ENCODE measurements at regions not wholly inside any gene's neighbourhood (a gene's known extent, or its start where the extent isn't known, plus 50 kb on each side); places are given as distances from the start of the nearest gene placed in this dataset.
A peak's percentile ranks its signal among the peaks of the same experiment; 100 is the strongest.

DNA sequence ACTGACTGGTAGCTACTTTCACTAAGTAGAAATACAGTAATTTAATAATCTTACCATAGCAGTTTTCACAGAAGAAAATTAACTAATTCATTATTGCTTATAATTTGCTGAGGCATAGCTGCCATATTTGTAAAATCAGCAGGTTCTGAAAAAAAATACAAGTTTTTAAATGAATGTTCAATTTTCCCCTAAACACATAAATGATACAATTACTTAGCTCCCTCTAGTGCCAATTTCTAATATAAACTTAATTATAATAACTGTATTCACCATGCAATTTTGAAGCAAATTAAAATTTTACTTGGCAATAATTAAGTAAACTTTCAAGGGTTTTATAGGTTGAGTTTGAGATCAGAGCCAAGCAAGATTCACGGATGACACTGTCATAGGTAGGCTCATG is 1321.6 kb upstream of the ACVR2A start:
- no peaks in the 10 kb centered on the region for H3K4me1 ChIP-seq (ENCODE audit: control insufficient read depth, insufficient read depth, low read length, unreplicated experiment)
- H3K36me3 ChIP-seq (ENCODE audit: insufficient read depth, low read length) = no peaks in the 10 kb centered on the region
- H3K27me3 ChIP-seq (ENCODE audit: insufficient read depth, low read length) = no peaks in the 10 kb centered on the region
- no peaks in the 10 kb centered on the region for H3K79me2 ChIP-seq (ENCODE audit: control insufficient read depth, insufficient read depth, low read length, unreplicated experiment)
- H3K4me3 ChIP-seq (ENCODE audit: low read depth, low read length) = no peak overlapping the region
- H2AFZ ChIP-seq (ENCODE audit: low read length, unreplicated experiment) = no peak overlapping the region
- H3K27ac ChIP-seq (ENCODE audit: low read depth, low read length) = no peak overlapping the region

DNA sequence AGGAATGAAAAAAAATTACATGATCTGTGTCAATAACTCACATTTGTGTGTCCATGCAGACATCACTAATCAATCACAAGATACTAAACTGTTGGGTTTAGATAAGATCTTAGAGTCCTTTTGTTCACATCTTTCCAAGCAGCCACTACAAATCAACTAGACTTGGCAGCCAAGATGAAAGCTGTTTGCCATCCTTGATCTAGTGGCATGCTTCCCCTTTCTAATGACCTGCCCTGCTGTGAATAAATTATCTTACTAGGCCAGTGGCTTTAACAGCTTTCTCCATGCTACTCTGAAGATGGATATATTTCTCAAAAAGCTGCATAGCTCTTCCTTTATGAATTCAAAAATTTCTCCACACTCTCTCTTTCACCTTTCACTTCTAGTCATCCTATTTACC is 1338.0 kb upstream of the ACVR2A start:
- no peaks in the 10 kb centered on the region for H3K27me3 ChIP-seq (ENCODE audit: insufficient read depth, low read length)
- no peaks in the 10 kb centered on the region for H3K79me2 ChIP-seq (ENCODE audit: control insufficient read depth, insufficient read depth, low read length, unreplicated experiment)
- H3K4me1 ChIP-seq (ENCODE audit: control insufficient read depth, insufficient read depth, low read length, unreplicated experiment) = no peaks in the 10 kb centered on the region
- no peaks in the 10 kb centered on the region for H3K36me3 ChIP-seq (ENCODE audit: insufficient read depth, low read length)
- H3K27ac ChIP-seq (ENCODE audit: low read depth, low read length) = no peak overlapping the region
- H2AFZ ChIP-seq (ENCODE audit: low read length, unreplicated experiment) = no peak overlapping the region
- no peak overlapping the region for H3K4me3 ChIP-seq (ENCODE audit: low read depth, low read length)

DNA sequence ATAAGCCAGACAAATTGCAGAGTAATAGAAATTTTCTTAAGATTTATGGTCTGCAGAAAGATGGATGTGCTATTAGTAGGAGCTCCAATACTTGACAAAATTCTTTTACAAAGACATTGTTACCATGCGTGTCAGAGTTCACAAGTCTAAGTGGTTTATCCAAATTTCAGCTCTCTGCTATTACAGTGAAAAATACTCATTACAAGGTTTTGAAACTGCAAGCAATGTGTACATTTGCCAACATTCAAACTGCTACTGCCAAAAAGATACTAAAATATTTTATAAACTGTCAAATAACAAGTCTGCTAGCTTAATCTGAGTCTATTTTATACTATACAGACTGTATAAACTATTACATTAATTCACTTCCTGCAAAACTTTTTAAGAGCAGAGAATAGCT is 1341.5 kb upstream of the ACVR2A start:
- Histone ChIP-seq H3K27me3 (ENCODE audit: insufficient read depth, low read length) (no peaks in the 10 kb centered on the region), H2AFZ (ENCODE audit: low read length, unreplicated experiment) (no peak overlapping the region), H3K79me2 (ENCODE audit: control insufficient read depth, insufficient read depth, low read length, unreplicated experiment) (no peaks in the 10 kb centered on the region), H3K27ac (ENCODE audit: low read depth, low read length) (no peak overlapping the region), H3K4me3 (ENCODE audit: low read depth, low read length) (no peak overlapping the region), H3K36me3 (ENCODE audit: insufficient read depth, low read length) (no peaks in the 10 kb centered on the region), H3K4me1 (ENCODE audit: control insufficient read depth, insufficient read depth, low read length, unreplicated experiment) (no peaks in the 10 kb centered on the region)

DNA sequence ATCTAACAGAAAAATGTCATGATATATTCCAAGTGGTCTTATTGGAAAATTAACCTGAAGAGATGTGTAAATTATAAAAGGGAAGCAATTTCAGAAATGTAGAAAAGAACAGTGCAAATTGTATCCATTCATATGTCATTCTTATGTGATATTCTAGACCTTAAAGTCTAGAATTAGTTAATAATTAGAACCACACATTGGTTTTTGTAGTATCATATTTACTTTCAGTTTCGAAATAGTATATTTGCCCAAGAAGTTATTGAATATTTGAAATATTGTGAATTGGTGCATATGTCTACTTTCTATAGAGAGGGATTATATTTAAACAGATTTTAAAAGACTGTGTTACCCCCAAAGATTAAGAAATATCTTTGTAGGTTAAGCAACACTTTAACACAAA is 1348.6 kb upstream of the ACVR2A start:
- Histone ChIP-seq H3K4me1 (ENCODE audit: control insufficient read depth, insufficient read depth, low read length, unreplicated experiment) (no peaks in the 10 kb centered on the region), H3K79me2 (ENCODE audit: control insufficient read depth, insufficient read depth, low read length, unreplicated experiment) (no peaks in the 10 kb centered on the region), H3K36me3 (ENCODE audit: insufficient read depth, low read length) (no peaks in the 10 kb centered on the region), H3K27me3 (ENCODE audit: insufficient read depth, low read length) (no peaks in the 10 kb centered on the region), H3K27ac (ENCODE audit: low read depth, low read length) (no peak overlapping the region), H3K4me3 (ENCODE audit: low read depth, low read length) (peak overlapping the region; percentile 23; the same call in 1 of the 2 replicates), H2AFZ (ENCODE audit: low read length, unreplicated experiment) (peak overlapping the region; percentile 64)

DNA sequence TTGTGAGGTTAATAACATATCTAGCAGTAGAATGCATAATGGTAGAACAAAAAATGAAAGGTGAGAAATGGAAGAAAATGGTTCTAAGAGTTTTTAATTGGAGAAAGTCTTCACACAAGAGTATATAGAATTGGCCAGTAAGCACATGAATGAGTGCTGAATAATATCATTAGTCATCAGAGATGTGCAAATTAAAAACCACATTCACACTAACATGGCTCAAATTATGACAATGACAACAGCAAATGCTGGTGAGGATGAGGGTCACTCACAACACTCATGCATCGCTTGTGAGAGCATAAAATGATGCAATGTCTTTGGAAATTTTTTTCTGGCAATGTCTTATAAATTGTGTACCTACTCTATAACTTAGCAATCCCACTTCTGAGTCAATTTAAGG is 1355.4 kb upstream of the ACVR2A start:
- H3K79me2 ChIP-seq (ENCODE audit: control insufficient read depth, insufficient read depth, low read length, unreplicated experiment) = no peaks in the 10 kb centered on the region
- H3K36me3 ChIP-seq (ENCODE audit: insufficient read depth, low read length) = no peaks in the 10 kb centered on the region
- no peak overlapping the region for H2AFZ ChIP-seq (ENCODE audit: low read length, unreplicated experiment)
- H3K27ac ChIP-seq (ENCODE audit: low read depth, low read length) = no peak overlapping the region
- H3K4me3 ChIP-seq (ENCODE audit: low read depth, low read length) = no peak overlapping the region
- H3K4me1 ChIP-seq (ENCODE audit: control insufficient read depth, insufficient read depth, low read length, unreplicated experiment) = no peaks in the 10 kb centered on the region
- no peaks in the 10 kb centered on the region for H3K27me3 ChIP-seq (ENCODE audit: insufficient read depth, low read length)

DNA sequence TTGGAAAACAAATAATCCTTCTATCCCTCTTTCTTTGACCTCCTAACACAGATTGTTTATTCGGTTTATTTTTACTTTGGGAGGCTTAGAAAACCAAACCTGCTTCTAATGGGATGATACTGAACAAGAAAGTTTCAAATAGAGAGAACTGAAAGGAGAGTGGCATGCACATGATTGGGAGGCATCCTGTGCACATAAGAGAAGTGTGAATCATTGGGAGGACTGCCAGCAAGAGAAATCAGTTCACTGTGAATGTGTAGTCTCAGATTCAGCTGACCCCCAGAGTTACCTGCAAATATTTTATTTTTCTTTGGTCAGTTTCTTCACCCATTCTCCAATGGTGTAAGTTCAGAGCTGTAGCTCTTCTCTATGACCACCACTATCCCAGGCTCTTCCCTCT is 1363.2 kb upstream of the ACVR2A start:
- Histone ChIP-seq H3K79me2 (ENCODE audit: control insufficient read depth, insufficient read depth, low read length, unreplicated experiment) (no peaks in the 10 kb centered on the region), H2AFZ (ENCODE audit: low read length, unreplicated experiment) (no peak overlapping the region), H3K36me3 (ENCODE audit: insufficient read depth, low read length) (no peaks in the 10 kb centered on the region), H3K4me1 (ENCODE audit: control insufficient read depth, insufficient read depth, low read length, unreplicated experiment) (peaks cover 4% of the 10 kb centered on the region), H3K27me3 (ENCODE audit: insufficient read depth, low read length) (no peaks in the 10 kb centered on the region), H3K4me3 (ENCODE audit: low read depth, low read length) (no peak overlapping the region), H3K27ac (ENCODE audit: low read depth, low read length) (no peak overlapping the region)

- no peaks in the 10 kb centered on the region for H3K79me2 ChIP-seq (ENCODE audit: control insufficient read depth, insufficient read depth, low read length, unreplicated experiment)
- H3K27me3 ChIP-seq (ENCODE audit: insufficient read depth, low read length) = no peaks in the 10 kb centered on the region
- no peak overlapping the region for H2AFZ ChIP-seq (ENCODE audit: low read length, unreplicated experiment)
- no peak overlapping the region for H3K4me3 ChIP-seq (ENCODE audit: low read depth, low read length)
- no peak overlapping the region for H3K27ac ChIP-seq (ENCODE audit: low read depth, low read length)
- H3K4me1 ChIP-seq (ENCODE audit: control insufficient read depth, insufficient read depth, low read length, unreplicated experiment) = peaks cover 4% of the 10 kb centered on the region
- no peaks in the 10 kb centered on the region for H3K36me3 ChIP-seq (ENCODE audit: insufficient read depth, low read length)
These were observed 1367.4 kb upstream of the ACVR2A start for GRCh38 chr2:146477383-146477782.

DNA sequence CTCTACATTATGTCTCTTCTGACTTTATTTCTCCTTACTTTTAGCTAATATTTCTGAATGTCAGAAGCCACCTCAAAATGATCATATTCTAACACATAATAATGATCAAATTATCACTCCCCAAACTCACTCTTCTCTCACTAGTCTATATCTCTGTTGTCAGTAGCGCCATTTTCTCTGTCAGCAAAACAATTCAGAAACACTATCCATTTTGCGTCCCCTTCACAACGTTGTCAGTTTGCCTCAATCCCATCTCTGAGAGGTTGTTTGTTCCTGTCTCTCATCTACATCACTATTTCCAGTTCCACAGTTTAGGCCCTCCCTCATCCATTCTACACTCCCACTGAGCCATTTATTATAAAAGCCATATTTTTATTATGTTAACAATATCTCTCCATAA is 1376.3 kb upstream of the ACVR2A start:
- Histone ChIP-seq H3K4me3 (ENCODE audit: low read depth, low read length) (no peak overlapping the region), H2AFZ (ENCODE audit: low read length, unreplicated experiment) (no peak overlapping the region), H3K27me3 (ENCODE audit: insufficient read depth, low read length) (no peaks in the 10 kb centered on the region), H3K36me3 (ENCODE audit: insufficient read depth, low read length) (no peaks in the 10 kb centered on the region), H3K79me2 (ENCODE audit: control insufficient read depth, insufficient read depth, low read length, unreplicated experiment) (no peaks in the 10 kb centered on the region), H3K27ac (ENCODE audit: low read depth, low read length) (no peak overlapping the region), H3K4me1 (ENCODE audit: control insufficient read depth, insufficient read depth, low read length, unreplicated experiment) (no peaks in the 10 kb centered on the region)

DNA sequence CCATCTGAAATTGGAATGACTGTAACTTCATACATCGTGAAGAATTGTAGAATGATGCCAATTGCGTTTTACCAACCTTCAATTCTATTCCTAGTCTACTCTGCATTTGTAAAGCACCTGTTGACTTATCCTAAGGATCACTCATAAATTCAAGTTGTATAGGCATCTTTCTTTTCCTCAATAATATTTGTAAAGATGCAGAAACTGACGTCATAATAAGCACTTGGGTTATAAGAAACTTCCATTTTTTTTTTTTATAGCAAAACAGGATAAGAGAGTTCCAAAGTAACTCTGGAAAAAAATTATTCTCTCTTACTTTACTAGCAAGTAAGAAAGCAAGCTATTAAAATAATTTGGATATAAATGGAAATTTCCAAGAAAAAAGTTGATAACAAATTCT is 1377.4 kb upstream of the ACVR2A start:
- Histone ChIP-seq H3K4me1 (ENCODE audit: control insufficient read depth, insufficient read depth, low read length, unreplicated experiment) (no peaks in the 10 kb centered on the region), H3K27ac (ENCODE audit: low read depth, low read length) (no peak overlapping the region), H3K79me2 (ENCODE audit: control insufficient read depth, insufficient read depth, low read length, unreplicated experiment) (no peaks in the 10 kb centered on the region), H3K4me3 (ENCODE audit: low read depth, low read length) (no peak overlapping the region), H3K36me3 (ENCODE audit: insufficient read depth, low read length) (no peaks in the 10 kb centered on the region), H2AFZ (ENCODE audit: low read length, unreplicated experiment) (no peak overlapping the region), H3K27me3 (ENCODE audit: insufficient read depth, low read length) (no peaks in the 10 kb centered on the region)

DNA sequence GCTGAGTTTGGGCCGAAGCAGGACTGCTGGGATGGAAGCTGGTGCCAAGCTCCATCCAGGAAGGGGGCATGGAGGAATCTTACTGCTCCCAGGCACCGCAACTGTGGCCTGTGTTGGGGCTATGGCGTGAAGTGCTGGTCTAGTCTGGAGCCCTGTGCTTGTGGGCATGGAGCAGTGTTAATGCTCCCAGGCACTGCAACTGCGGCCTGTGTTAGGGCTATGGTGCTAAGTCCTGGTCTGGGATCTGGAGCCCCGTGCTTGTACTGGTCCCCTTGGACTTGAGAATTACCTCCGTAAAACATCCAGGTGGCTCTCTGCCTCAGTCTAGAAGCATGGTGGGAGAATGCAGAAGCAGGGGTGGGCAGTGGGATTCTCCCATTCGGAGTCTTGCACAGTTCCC is 1379.4 kb upstream of the ACVR2A start:
- H3K79me2 ChIP-seq (ENCODE audit: control insufficient read depth, insufficient read depth, low read length, unreplicated experiment) = no peaks in the 10 kb centered on the region
- H3K36me3 ChIP-seq (ENCODE audit: insufficient read depth, low read length) = no peaks in the 10 kb centered on the region
- H2AFZ ChIP-seq (ENCODE audit: low read length, unreplicated experiment) = no peak overlapping the region
- H3K4me3 ChIP-seq (ENCODE audit: low read depth, low read length) = no peak overlapping the region
- no peaks in the 10 kb centered on the region for H3K4me1 ChIP-seq (ENCODE audit: control insufficient read depth, insufficient read depth, low read length, unreplicated experiment)
- no peaks in the 10 kb centered on the region for H3K27me3 ChIP-seq (ENCODE audit: insufficient read depth, low read length)
- H3K27ac ChIP-seq (ENCODE audit: low read depth, low read length) = no peak overlapping the region

- Histone ChIP-seq H3K27ac (ENCODE audit: low read depth, low read length) (no peak overlapping the region), H3K4me1 (ENCODE audit: control insufficient read depth, insufficient read depth, low read length, unreplicated experiment) (no peaks in the 10 kb centered on the region), H2AFZ (ENCODE audit: low read length, unreplicated experiment) (no peak overlapping the region), H3K27me3 (ENCODE audit: insufficient read depth, low read length) (no peaks in the 10 kb centered on the region), H3K79me2 (ENCODE audit: control insufficient read depth, insufficient read depth, low read length, unreplicated experiment) (no peaks in the 10 kb centered on the region), H3K36me3 (ENCODE audit: insufficient read depth, low read length) (no peaks in the 10 kb centered on the region), H3K4me3 (ENCODE audit: low read depth, low read length) (no peak overlapping the region)
These were observed 1383.8 kb upstream of the ACVR2A start for GRCh38 chr2:146461068-146461467.

GRCh38 chr2:146458585-146458984 is 1386.2 kb upstream of the ACVR2A start:
- Histone ChIP-seq H3K4me1 (ENCODE audit: control insufficient read depth, insufficient read depth, low read length, unreplicated experiment) (no peaks in the 10 kb centered on the region), H3K27me3 (ENCODE audit: insufficient read depth, low read length) (no peaks in the 10 kb centered on the region), H2AFZ (ENCODE audit: low read length, unreplicated experiment) (no peak overlapping the region), H3K27ac (ENCODE audit: low read depth, low read length) (no peak overlapping the region), H3K36me3 (ENCODE audit: insufficient read depth, low read length) (no peaks in the 10 kb centered on the region), H3K4me3 (ENCODE audit: low read depth, low read length) (no peak overlapping the region), H3K79me2 (ENCODE audit: control insufficient read depth, insufficient read depth, low read length, unreplicated experiment) (no peaks in the 10 kb centered on the region)
